CD4-positive, CD25-positive, alpha-beta regulatory T cell (primary cell): ENCODE measurements at regions not wholly inside any gene's neighbourhood (a gene's known extent, or its start where the extent isn't known, plus 50 kb on each side); places are given as distances from the start of the nearest gene placed in this dataset.

Experiments used
- ATAC-seq, 2 donors: fragments of 150-1000 bp; cut with Tn5 transposase; one replicate each; pipeline ENCODE4 v1.10.0; 2021; ENCODE audit warnings: low read depth in 2 of 2, moderate number of reproducible peaks in 2 of 2, moderate library complexity in 1 of 2
- DNase-seq, 3 donors: peaks; one replicate each; pipeline versions ENCODE4 v3.0.0 to v3.0.0-alpha.2; 2012 to 2022; ENCODE audit warnings: mixed read lengths in 1 of 3
- H3K27ac ChIP-seq: one replicate; pipeline ENCODE4 v1.7.0; 2013; ENCODE audit warnings: mild to moderate bottlenecking, low read length; ENCODE audit not compliant: insufficient read depth, poor library complexity, severe bottlenecking
- H3K27me3 ChIP-seq: one replicate; pipeline ENCODE4 v1.7.0; 2013; ENCODE audit warnings: low read length; ENCODE audit not compliant: control insufficient read depth, insufficient read depth
- H3K36me3 ChIP-seq: one replicate; pipeline ENCODE4 v1.7.0; 2013; ENCODE audit warnings: mild to moderate bottlenecking, low read length, moderate library complexity; ENCODE audit not compliant: control insufficient read depth, insufficient read depth
- H3K4me1 ChIP-seq: 2 replicates; pipeline ENCODE4 v1.7.0; 2013; ENCODE audit warnings: mild to moderate bottlenecking, low read length; ENCODE audit not compliant: insufficient read depth, control insufficient read depth, poor library complexity, severe bottlenecking
- H3K4me3 ChIP-seq: one replicate; pipeline ENCODE4 v1.7.0; 2013; ENCODE audit warnings: low read depth, mild to moderate bottlenecking, low read length, moderate library complexity
- H3K9me3 ChIP-seq, 2 experiments: 1 replicate in 1 of 2; 2 replicates in 1 of 2; pipeline ENCODE4 v1.7.0; 2013; ENCODE audit warnings: low read length in 2 of 2, mild to moderate bottlenecking in 1 of 2, moderate library complexity in 1 of 2; ENCODE audit not compliant: control insufficient read depth in 2 of 2
- H3K27ac Mint-ChIP-seq, 3 donors: one replicate each; pipeline ENCODE4 v1.8.0; 2020 to 2022; ENCODE audit warnings: mild to moderate bottlenecking in 3 of 3, mixed read lengths in 3 of 3, moderate library complexity in 2 of 3
- H3K27me3 Mint-ChIP-seq: one replicate; pipeline ENCODE4 v1.8.0; 2022; ENCODE audit warnings: mild to moderate bottlenecking, mixed read lengths
- H3K36me3 Mint-ChIP-seq: one replicate; pipeline ENCODE4 v1.8.0; 2020; ENCODE audit warnings: mixed read lengths
- H3K4me1 Mint-ChIP-seq, 4 donors: one replicate each; pipeline ENCODE4 v1.8.0; 2020 to 2022; ENCODE audit warnings: mixed read lengths in 4 of 4, mild to moderate bottlenecking in 1 of 4
- H3K4me3 Mint-ChIP-seq, 4 donors: one replicate each; pipeline ENCODE4 v1.8.0; 2020 to 2022; ENCODE audit warnings: mild to moderate bottlenecking in 4 of 4, mixed read lengths in 4 of 4, moderate library complexity in 3 of 4
- H3K9me3 Mint-ChIP-seq, 7 donors: one replicate each; pipeline ENCODE4 v1.8.0; 2020 to 2022; ENCODE audit warnings: mixed read lengths in 7 of 7, mild to moderate bottlenecking in 3 of 7, moderate library complexity in 2 of 7

DNA sequence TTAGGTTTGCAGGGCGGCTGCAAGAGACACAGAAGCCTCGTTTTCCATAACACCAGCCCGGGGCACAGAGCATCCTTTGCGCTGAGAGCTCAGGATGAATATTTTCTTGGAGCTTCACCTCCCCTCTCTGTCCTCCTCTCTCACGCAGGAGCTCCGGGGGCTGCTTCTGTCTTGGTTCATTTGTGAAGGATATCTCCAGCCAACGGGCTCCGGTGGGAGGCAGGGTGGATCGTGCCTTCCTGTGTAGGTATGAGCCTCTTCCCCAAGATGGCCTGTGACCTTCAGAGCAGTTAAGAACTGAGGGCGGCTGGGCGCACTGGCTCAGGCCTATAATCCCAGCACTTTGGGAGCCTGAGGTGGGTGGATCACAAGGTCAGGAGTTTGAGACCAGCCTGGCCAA lies 319.0 kb upstream of the C1orf174 start:
- ATAC-seq (no peak), DNase-seq (no peak)
- peaks cover 3% of the 10 kb centered on the region for H3K36me3 Mint-ChIP-seq
- Histone ChIP-seq H3K9me3 (no peaks in the 10 kb centered on the region), H3K4me1 (no peaks in the 10 kb centered on the region), H3K27ac (no peak overlapping the region), H3K36me3 (no peaks in the 10 kb centered on the region), H3K4me3 (no peak overlapping the region), H3K27me3 (no peaks in the 10 kb centered on the region)
- no peak overlapping the region for H3K4me3 Mint-ChIP-seq
- H3K9me3 Mint-ChIP-seq, result no peaks in the 10 kb centered on the region
- no peaks in the 10 kb centered on the region for H3K4me1 Mint-ChIP-seq
- peaks cover 4% of the 10 kb centered on the region for H3K27me3 Mint-ChIP-seq
- no peak overlapping the region for H3K27ac Mint-ChIP-seq

DNA sequence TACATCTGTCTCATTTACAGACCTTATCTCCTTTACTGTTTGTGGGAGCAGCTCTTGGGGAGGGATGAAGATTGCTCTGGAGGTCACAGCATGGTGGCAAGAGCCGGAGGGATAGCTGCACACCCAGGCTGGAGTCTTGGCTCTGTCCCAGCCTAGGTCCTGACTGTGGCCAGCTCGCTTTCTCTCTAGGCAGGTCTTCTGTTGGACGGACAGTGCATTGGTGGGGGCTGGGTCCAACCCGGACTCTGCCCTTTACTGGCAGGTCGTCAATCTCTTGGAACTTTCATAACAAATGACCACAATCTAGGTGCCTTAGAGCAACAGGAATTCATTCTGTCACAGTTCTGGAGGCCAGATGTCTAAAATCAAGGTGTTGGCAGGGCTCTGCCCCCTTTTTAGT lies 319.8 kb upstream of the C1orf174 start:
- Mint-ChIP-seq H3K4me1 (no peaks in the 10 kb centered on the region), H3K27ac (no peak overlapping the region), H3K4me3 (no peak overlapping the region), H3K27me3 (peaks cover 4% of the 10 kb centered on the region), H3K36me3 (peaks cover 3% of the 10 kb centered on the region), H3K9me3 (no peaks in the 10 kb centered on the region)
- Histone ChIP-seq H3K4me1 (no peaks in the 10 kb centered on the region), H3K27ac (no peak overlapping the region), H3K36me3 (no peaks in the 10 kb centered on the region), H3K9me3 (no peaks in the 10 kb centered on the region), H3K27me3 (no peaks in the 10 kb centered on the region), H3K4me3 (no peak overlapping the region)
- ATAC-seq, result no peak
- DNase-seq, result no peak

GRCh38 chr1:4220362-4220761 lies 320.3 kb upstream of the C1orf174 start:
- H3K36me3 ChIP-seq, result no peaks in the 10 kb centered on the region
- H3K27ac Mint-ChIP-seq, result no peak overlapping the region
- no peak overlapping the region for H3K27ac ChIP-seq

DNA sequence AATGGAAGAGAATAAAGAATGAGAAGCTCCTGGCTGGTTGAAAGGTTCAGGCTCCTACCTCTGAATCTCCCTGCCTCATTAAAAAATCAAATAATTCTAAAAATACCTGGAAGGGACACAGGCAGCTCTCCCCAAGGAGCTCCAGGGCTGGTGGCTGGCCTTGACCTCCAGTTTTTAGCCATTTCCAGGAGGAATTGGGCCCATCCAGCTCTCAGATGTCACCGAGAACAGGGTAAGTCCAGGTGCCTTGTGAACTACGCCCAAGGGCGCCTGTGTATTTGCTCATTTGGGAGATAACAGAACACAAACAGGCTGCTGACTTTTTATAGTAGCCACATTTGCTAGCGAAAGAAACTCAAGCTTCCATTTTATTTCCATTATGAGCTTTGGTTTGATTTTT lies 321.0 kb upstream of the C1orf174 start:
- Mint-ChIP-seq H3K4me3 (no peak overlapping the region), H3K27me3 (peaks cover 4% of the 10 kb centered on the region), H3K4me1 (no peaks in the 10 kb centered on the region)

More at GRCh38 chr1:4220362-4220761, 320.3 kb upstream of the C1orf174 start:
- Mint-ChIP-seq H3K36me3 (no peaks in the 10 kb centered on the region), H3K4me1 (no peaks in the 10 kb centered on the region), H3K4me3 (no peak overlapping the region), H3K27me3 (peaks cover 4% of the 10 kb centered on the region), H3K9me3 (no peaks in the 10 kb centered on the region)
- no peak for ATAC-seq
- DNase-seq, result no peak
- Histone ChIP-seq H3K27me3 (no peaks in the 10 kb centered on the region), H3K4me3 (no peak overlapping the region), H3K9me3 (no peaks in the 10 kb centered on the region), H3K4me1 (no peaks in the 10 kb centered on the region)

DNA sequence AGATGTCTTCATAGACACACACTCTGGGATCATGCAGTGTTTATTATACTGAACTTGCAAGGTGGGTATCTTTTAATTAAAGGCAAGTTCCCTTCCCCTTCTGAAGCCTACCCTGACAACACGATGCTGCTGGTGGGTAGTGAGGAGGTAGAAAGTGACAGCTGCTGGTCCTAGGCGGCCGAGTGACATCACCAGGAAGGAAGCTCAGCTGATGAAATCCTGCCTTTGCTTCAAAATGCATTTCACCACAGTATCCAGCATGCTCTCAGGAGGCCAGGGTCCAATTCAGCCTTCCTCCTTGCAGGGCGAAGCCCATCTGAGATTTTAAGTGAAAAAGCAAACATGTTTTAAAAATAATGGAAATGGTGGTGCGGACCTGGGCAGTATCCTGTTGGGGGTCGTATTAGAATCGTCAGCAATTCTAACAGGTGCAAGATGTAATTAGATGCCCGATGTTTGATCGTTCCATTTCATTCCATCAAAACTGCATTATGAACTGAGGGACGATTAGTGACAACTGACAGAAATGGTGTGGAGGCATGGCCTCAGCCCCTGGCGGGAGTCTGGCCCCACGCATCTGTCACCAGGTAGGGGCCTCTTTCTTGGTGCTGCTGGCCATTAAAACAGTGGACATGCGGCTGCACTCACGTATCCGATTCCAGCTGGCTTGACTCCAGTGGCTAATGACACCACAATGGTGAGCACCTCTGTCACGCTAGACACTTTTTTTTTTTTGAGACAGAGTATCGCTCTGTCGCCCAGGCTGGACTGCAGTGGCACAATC lies 324.8 kb upstream of the C1orf174 start:
- DNase-seq (no peak), ATAC-seq (no peak)
- no peak overlapping the region for H3K4me3 ChIP-seq
- no peak overlapping the region for H3K27ac ChIP-seq
- no peaks in the 10 kb centered on the region for H3K4me1 ChIP-seq
- H3K27me3 ChIP-seq, result no peaks in the 10 kb centered on the region
- H3K27me3 Mint-ChIP-seq, result no peaks in the 10 kb centered on the region
- no peaks in the 10 kb centered on the region for H3K36me3 Mint-ChIP-seq
- no peak overlapping the region for H3K27ac Mint-ChIP-seq
- H3K4me1 Mint-ChIP-seq, result no peaks in the 10 kb centered on the region
- no peak overlapping the region for H3K4me3 Mint-ChIP-seq
- no peaks in the 10 kb centered on the region for H3K36me3 ChIP-seq
- H3K9me3 ChIP-seq, result no peaks in the 10 kb centered on the region
- H3K9me3 Mint-ChIP-seq, result no peaks in the 10 kb centered on the region

More for the DNA sequence above, 321.0 kb upstream of the C1orf174 start:
- Histone ChIP-seq H3K9me3 (no peaks in the 10 kb centered on the region), H3K27ac (no peak overlapping the region), H3K4me3 (no peak overlapping the region), H3K4me1 (no peaks in the 10 kb centered on the region), H3K36me3 (no peaks in the 10 kb centered on the region), H3K27me3 (no peaks in the 10 kb centered on the region)
- DNase-seq (no peak), ATAC-seq (no peak)
- no peaks in the 10 kb centered on the region for H3K9me3 Mint-ChIP-seq
- no peaks in the 10 kb centered on the region for H3K36me3 Mint-ChIP-seq
- no peak overlapping the region for H3K27ac Mint-ChIP-seq

DNA sequence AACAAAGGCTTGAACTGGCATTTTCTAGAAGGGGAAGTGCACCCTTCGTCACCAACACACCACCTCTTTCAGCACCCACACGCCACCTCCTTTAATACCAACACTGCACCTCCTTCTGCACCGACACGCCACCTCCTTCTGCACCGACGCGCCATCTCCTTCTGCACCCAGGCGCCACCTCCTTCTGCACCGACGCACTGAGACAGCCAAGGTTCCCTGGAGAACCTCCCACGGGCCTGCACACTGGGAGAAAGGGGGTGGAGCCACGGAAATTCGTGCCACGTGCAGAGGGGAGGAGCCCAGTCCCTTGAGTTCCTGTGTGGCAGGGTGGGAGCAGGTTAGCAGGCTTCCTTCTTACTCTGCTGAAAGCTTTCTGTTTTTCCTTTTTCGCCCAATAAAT lies 327.9 kb upstream of the C1orf174 start:
- Histone ChIP-seq H3K36me3 (no peaks in the 10 kb centered on the region), H3K9me3 (no peaks in the 10 kb centered on the region), H3K27ac (no peak overlapping the region), H3K4me1 (no peaks in the 10 kb centered on the region), H3K4me3 (no peak overlapping the region), H3K27me3 (no peaks in the 10 kb centered on the region)
- H3K4me1 Mint-ChIP-seq, result no peaks in the 10 kb centered on the region
- H3K4me3 Mint-ChIP-seq, result no peak overlapping the region
- ATAC-seq (no peak), DNase-seq (no peak)
- no peaks in the 10 kb centered on the region for H3K36me3 Mint-ChIP-seq
- no peaks in the 10 kb centered on the region for H3K27me3 Mint-ChIP-seq
- no peak overlapping the region for H3K27ac Mint-ChIP-seq
- H3K9me3 Mint-ChIP-seq, result peaks cover 0 to 3% (median 0%) of the 10 kb centered on the region in 7 donors

GRCh38 chr1:4253935-4254334 lies 353.9 kb upstream of the C1orf174 start:
- no peak overlapping the region for H3K27ac ChIP-seq
- peaks cover 3% of the 10 kb centered on the region for H3K36me3 Mint-ChIP-seq
- H3K9me3 ChIP-seq, result peaks cover 10 to 22% of the 10 kb centered on the region in 2 experiments
- H3K27me3 Mint-ChIP-seq, result peaks cover 7% of the 10 kb centered on the region
- H3K4me3 Mint-ChIP-seq, result no peak overlapping the region
- H3K9me3 Mint-ChIP-seq, result peaks cover 0 to 23% (median 9%) of the 10 kb centered on the region in 7 donors
- no peak overlapping the region for H3K27ac Mint-ChIP-seq
- DNase-seq (no peak), ATAC-seq (no peak)
- H3K4me1 Mint-ChIP-seq, result no peaks in the 10 kb centered on the region
- no peaks in the 10 kb centered on the region for H3K27me3 ChIP-seq
- no peak overlapping the region for H3K4me3 ChIP-seq
- H3K4me1 ChIP-seq, result no peaks in the 10 kb centered on the region
- H3K36me3 ChIP-seq, result no peaks in the 10 kb centered on the region

GRCh38 chr1:4256351-4256750 lies 356.3 kb upstream of the C1orf174 start:
- peaks cover 2 to 29% (median 10%) of the 10 kb centered on the region in 7 donors for H3K9me3 Mint-ChIP-seq
- H3K4me3 Mint-ChIP-seq, result no peak overlapping the region
- ATAC-seq (no peak), DNase-seq (no peak)
- H3K4me1 Mint-ChIP-seq, result no peaks in the 10 kb centered on the region
- Histone ChIP-seq H3K27ac (no peak overlapping the region), H3K9me3 (peaks cover 12 to 30% of the 10 kb centered on the region in 2 experiments), H3K36me3 (no peaks in the 10 kb centered on the region), H3K4me3 (no peak overlapping the region), H3K4me1 (no peaks in the 10 kb centered on the region), H3K27me3 (no peaks in the 10 kb centered on the region)
- H3K27ac Mint-ChIP-seq, result no peak overlapping the region
- H3K27me3 Mint-ChIP-seq, result no peaks in the 10 kb centered on the region
- H3K36me3 Mint-ChIP-seq, result peaks cover 3% of the 10 kb centered on the region
